HUES6 (cell line): ENCODE measurements at regions not wholly inside any gene's neighbourhood (a gene's known extent, or its start where the extent isn't known, plus 50 kb on each side); places are given as distances from the start of the nearest gene placed in this dataset.

Experiments used
- H3K27ac ChIP-seq: 2 replicates; pipeline ENCODE4 v1.7.0; 2013; ENCODE audit warnings: low read depth, mild to moderate bottlenecking, low read length, inconsistent platforms
- H3K27me3 ChIP-seq: 2 replicates; pipeline ENCODE4 v1.6.1; 2013; ENCODE audit warnings: low read length; ENCODE audit not compliant: control insufficient read depth, insufficient read depth
- H3K36me3 ChIP-seq: 2 replicates; pipeline ENCODE4 v1.6.1; 2013; ENCODE audit warnings: low read length; ENCODE audit not compliant: control insufficient read depth, insufficient read depth
- H3K4me1 ChIP-seq: 2 replicates; pipeline ENCODE4 v1.6.1; 2013; ENCODE audit warnings: low read length; ENCODE audit not compliant: control insufficient read depth, insufficient read depth
- H3K4me3 ChIP-seq: 2 replicates; pipeline ENCODE4 v1.5.1; 2013; ENCODE audit warnings: low read depth, low read length
- H3K9ac ChIP-seq: one replicate; pipeline ENCODE4 v1.6.1; 2013; ENCODE audit warnings: mild to moderate bottlenecking, low read length
- H3K9me3 ChIP-seq: 2 replicates; pipeline ENCODE4 v1.6.1; 2013; ENCODE audit warnings: low read depth, low read length; ENCODE audit not compliant: control insufficient read depth, insufficient read depth

GRCh38 chr4:15130441-15130840 is 128.2 kb downstream of the CPEB2 start:
- Histone ChIP-seq H3K27me3 (no peaks in the 10 kb centered on the region), H3K9me3 (peaks cover 15% of the 10 kb centered on the region), H3K4me1 (no peaks in the 10 kb centered on the region), H3K9ac (no peak overlapping the region), H3K27ac (no peak overlapping the region), H3K36me3 (no peaks in the 10 kb centered on the region), H3K4me3 (no peak overlapping the region)

GRCh38 chr4:15131551-15131950 is 129.3 kb downstream of the CPEB2 start:
- Histone ChIP-seq H3K9me3 (peaks cover 25% of the 10 kb centered on the region), H3K4me1 (no peaks in the 10 kb centered on the region), H3K9ac (no peak overlapping the region), H3K4me3 (no peak overlapping the region), H3K27me3 (no peaks in the 10 kb centered on the region), H3K36me3 (no peaks in the 10 kb centered on the region), H3K27ac (no peak overlapping the region)

- H3K4me1 ChIP-seq, result no peaks in the 10 kb centered on the region
- H3K9ac ChIP-seq, result no peak overlapping the region
- H3K36me3 ChIP-seq, result no peaks in the 10 kb centered on the region
- no peaks in the 10 kb centered on the region for H3K27me3 ChIP-seq
- no peak overlapping the region for H3K4me3 ChIP-seq
- peaks cover 37% of the 10 kb centered on the region for H3K9me3 ChIP-seq
- no peak overlapping the region for H3K27ac ChIP-seq
These were observed 130.5 kb downstream of the CPEB2 start for GRCh38 chr4:15132739-15133138.

GRCh38 chr4:15139599-15139998 is 137.3 kb downstream of the CPEB2 start:
- H3K4me1 ChIP-seq, result no peaks in the 10 kb centered on the region
- peaks cover 49% of the 10 kb centered on the region for H3K9me3 ChIP-seq
- no peaks in the 10 kb centered on the region for H3K27me3 ChIP-seq

GRCh38 chr4:15142201-15142600 is 139.9 kb downstream of the CPEB2 start:
- Histone ChIP-seq H3K36me3 (no peaks in the 10 kb centered on the region), H3K4me3 (no peak overlapping the region), H3K27me3 (no peaks in the 10 kb centered on the region), H3K4me1 (no peaks in the 10 kb centered on the region), H3K9me3 (peaks cover 27% of the 10 kb centered on the region), H3K9ac (no peak overlapping the region), H3K27ac (no peak overlapping the region)

More at GRCh38 chr4:15139599-15139998, 137.3 kb downstream of the CPEB2 start:
- Histone ChIP-seq H3K36me3 (no peaks in the 10 kb centered on the region), H3K27ac (no peak overlapping the region), H3K4me3 (no peak overlapping the region), H3K9ac (no peak overlapping the region)

- H3K9me3 ChIP-seq, result peaks cover 17% of the 10 kb centered on the region; the same call in 1 of the 2 replicates
- H3K36me3 ChIP-seq, result no peaks in the 10 kb centered on the region
- H3K4me1 ChIP-seq, result peaks cover 6% of the 10 kb centered on the region; the same call in 1 of the 2 replicates
- no peak overlapping the region for H3K27ac ChIP-seq
- no peak overlapping the region for H3K4me3 ChIP-seq
- no peak overlapping the region for H3K9ac ChIP-seq
- no peaks in the 10 kb centered on the region for H3K27me3 ChIP-seq
These were observed 141.3 kb downstream of the CPEB2 start for GRCh38 chr4:15143551-15143950.

GRCh38 chr4:15144249-15144966 is 142.1 kb downstream of the CPEB2 start:
- Histone ChIP-seq H3K9me3 (peaks cover 13% of the 10 kb centered on the region; the same call in 1 of the 2 replicates), H3K27me3 (no peaks in the 10 kb centered on the region), H3K27ac (no peak overlapping the region), H3K4me3 (no peak overlapping the region), H3K36me3 (no peaks in the 10 kb centered on the region), H3K9ac (no peak overlapping the region), H3K4me1 (peaks cover 15% of the 10 kb centered on the region)

- no peaks in the 10 kb centered on the region for H3K36me3 ChIP-seq
- H3K9ac ChIP-seq, result no peak overlapping the region
- H3K9me3 ChIP-seq, result peaks cover 11% of the 10 kb centered on the region; the same call in 1 of the 2 replicates
- no peak overlapping the region for H3K27ac ChIP-seq
- H3K4me1 ChIP-seq, result peaks cover 19% of the 10 kb centered on the region
- H3K4me3 ChIP-seq, result no peak overlapping the region
- H3K27me3 ChIP-seq, result no peaks in the 10 kb centered on the region
These were observed 142.7 kb downstream of the CPEB2 start for GRCh38 chr4:15144967-15145295.

- H3K27ac ChIP-seq, result no peak overlapping the region
These were observed 143.4 kb downstream of the CPEB2 start for GRCh38 chr4:15145709-15146108.

GRCh38 chr4:15147714-15148113 is 145.4 kb downstream of the CPEB2 start:
- peaks cover 22% of the 10 kb centered on the region for H3K4me1 ChIP-seq
- no peak overlapping the region for H3K4me3 ChIP-seq
- H3K36me3 ChIP-seq, result no peaks in the 10 kb centered on the region
- H3K9ac ChIP-seq, result no peak overlapping the region
- H3K27ac ChIP-seq, result no peak overlapping the region
- no peaks in the 10 kb centered on the region for H3K9me3 ChIP-seq
- H3K27me3 ChIP-seq, result no peaks in the 10 kb centered on the region

More at GRCh38 chr4:15145709-15146108, 143.4 kb downstream of the CPEB2 start:
- Histone ChIP-seq H3K4me3 (no peak overlapping the region), H3K36me3 (no peaks in the 10 kb centered on the region), H3K4me1 (peaks cover 22% of the 10 kb centered on the region), H3K27me3 (no peaks in the 10 kb centered on the region), H3K9me3 (peaks cover 7% of the 10 kb centered on the region; the same call in 1 of the 2 replicates), H3K9ac (no peak overlapping the region)

- Histone ChIP-seq H3K27ac (no peak overlapping the region), H3K27me3 (no peaks in the 10 kb centered on the region)
These were observed 145.9 kb downstream of the CPEB2 start for GRCh38 chr4:15148199-15148598.

More at GRCh38 chr4:15148199-15148598, 145.9 kb downstream of the CPEB2 start:
- no peak overlapping the region for H3K4me3 ChIP-seq
- H3K9ac ChIP-seq, result no peak overlapping the region
- no peaks in the 10 kb centered on the region for H3K9me3 ChIP-seq
- H3K4me1 ChIP-seq, result peaks cover 22% of the 10 kb centered on the region
- no peaks in the 10 kb centered on the region for H3K36me3 ChIP-seq
